OCI-LY7 (cell line): ENCODE measurements at regions not wholly inside any gene's neighbourhood (a gene's known extent, or its start where the extent isn't known, plus 50 kb on each side); places are given as distances from the start of the nearest gene placed in this dataset.
"Not testable (repeated sequence)": the region's sequence is repeated elsewhere in the genome, so short reads cannot be mapped to it uniquely, and the experiment has no call there.

Experiments
- BruUV-seq: library from RNA; stranded (reverse); fragments of 400-500 nt; replicated peaks from 2 replicates; lab custom pipeline; 2021; lab: Mats Ljungman, UMichigan
- CTCF ChIA-PET: fragments of 300-600 bp; sonication (Branson Sonifier 250); formaldehyde crosslinking; loops from one replicate; lab custom pipeline; 2022; ENCODE audit warnings: antibody characterized with exemption; ENCODE audit not compliant: unreplicated experiment; lab: Charles Lee
- POLR2A ChIA-PET: fragments of 300-600 bp; sonication (Branson Sonifier 250); formaldehyde crosslinking; loops from one replicate; lab custom pipeline; 2022; ENCODE audit warnings: antibody characterized with exemption; lab: Charles Lee
- DNase-seq: peaks from one replicate; pipeline ENCODE4 v3.0.0-alpha.2; 2015; ENCODE audit warnings: low spot score
- H2AFZ ChIP-seq: fragments of 200-600 bp; sonication (generic), shearing (Covaris generic); 2 replicates; pipeline ENCODE4 v1.6.1; 2014; ENCODE audit warnings: mild to moderate bottlenecking, antibody characterized with exemption, low read length, moderate library complexity
- H3K27ac ChIP-seq: fragments of 200-600 bp; sonication (generic); 2 replicates; pipeline ENCODE4 v1.5.1; 2014; ENCODE audit warnings: mixed run types, low read depth, mild to moderate bottlenecking, moderate library complexity, low read length, inconsistent platforms; ENCODE audit not compliant: poor library complexity, severe bottlenecking
- H3K36me3 ChIP-seq: fragments of 200-600 bp; sonication (generic); 2 replicates; pipeline ENCODE4 v1.6.1; 2014; ENCODE audit warnings: mild to moderate bottlenecking, antibody characterized with exemption, low read length, moderate library complexity, mixed read lengths; ENCODE audit not compliant: insufficient read depth
- H3K4me1 ChIP-seq: fragments of 200-600 bp; sonication (generic); 2 replicates; pipeline ENCODE4 v1.5.1; 2014; ENCODE audit warnings: mild to moderate bottlenecking, low read length; ENCODE audit not compliant: insufficient read depth, poor library complexity, severe bottlenecking
- H3K4me2 ChIP-seq: fragments of 200-600 bp; sonication (generic); 2 replicates; pipeline ENCODE4 v1.6.1; 2014; ENCODE audit warnings: mild to moderate bottlenecking, low read length
- H3K4me3 ChIP-seq: fragments of 200-600 bp; sonication (generic); 2 replicates; pipeline ENCODE4 v1.5.1; 2014; ENCODE audit warnings: mild to moderate bottlenecking, low read depth, low read length; ENCODE audit not compliant: poor library complexity, severe bottlenecking
- H3K79me2 ChIP-seq: fragments of 200-600 bp; sonication (generic); 2 replicates; pipeline ENCODE4 v1.6.1; 2016; ENCODE audit warnings: low read depth, mild to moderate bottlenecking, low read length, moderate library complexity, mixed read lengths; ENCODE audit not compliant: insufficient read depth
- H3K9me2 ChIP-seq: fragments of 200-600 bp; sonication (generic); 2 replicates; pipeline ENCODE4 v1.6.1; 2016; ENCODE audit warnings: mild to moderate bottlenecking, low read length, mixed read lengths; ENCODE audit not compliant: insufficient read depth
- H3K9me3 ChIP-seq: fragments of 200-600 bp; sonication (generic); 2 replicates; pipeline ENCODE4 v1.6.1; 2014; ENCODE audit warnings: mild to moderate bottlenecking, mixed run types, low read length, mixed read lengths
- H4K20me1 ChIP-seq: fragments of 200-600 bp; sonication (generic); 2 replicates; pipeline ENCODE4 v1.6.1; 2014; ENCODE audit warnings: mild to moderate bottlenecking, antibody characterized with exemption, low read length, moderate library complexity, mixed read lengths; ENCODE audit not compliant: insufficient read depth
- CTCF ChIP-seq: fragments of 200-600 bp; sonication (generic); conservative IDR thresholded peaks from 2 replicates; pipeline ENCODE4 v1.5.1; 2014; ENCODE audit warnings: mild to moderate bottlenecking, antibody characterized with exemption, low read length, moderate library complexity, mixed read lengths
- EZH2phosphoT487 ChIP-seq: fragments of 200-600 bp; sonication (generic); IDR thresholded peaks from 2 replicates; pipeline ENCODE4 v1.6.1; 2018; ENCODE audit warnings: low read depth, borderline replicate concordance, mild to moderate bottlenecking, mixed run types, antibody characterized with exemption, low read length, moderate library complexity, mixed read lengths
- intact Hi-C: fragments of 100-400 bp; cut with micrococcal nuclease; formaldehyde crosslinking; loops from one replicate; pipeline ENCODE4 v1.10.0; 2022; ENCODE audit not compliant: unreplicated experiment

GRCh38 chr19:41516292-41517171 is 59.4 kb upstream of the CEACAM21 start:
- H3K9me3 ChIP-seq, BruUV-seq, H3K9me2 ChIP-seq, H3K79me2 ChIP-seq, H3K27ac ChIP-seq, CTCF ChIA-PET, POLR2A ChIA-PET, H3K36me3 ChIP-seq, H4K20me1 ChIP-seq: not testable (repeated sequence)
- Histone ChIP-seq H3K4me3 (peak overlapping the region; percentile 34), H3K4me2 (peak overlapping the region; percentile 63), H3K4me1 (peaks cover 26% of the 10 kb centered on the region), H2AFZ (peak overlapping the region; percentile 15; the same call in 1 of the 2 replicates)
- peak; percentile 62 for DNase-seq
- TF ChIP-seq CTCF: peak; percentile 72
- intact Hi-C loops: loop anchor here (1.0 to 2.0 kb wide), 4 partner anchors 47 to 80 kb away; no protein-coding TSS in a partner anchor

- H3K79me2 ChIP-seq: no peaks in the 10 kb centered on the region
- no peaks in the 10 kb centered on the region for H3K36me3 ChIP-seq
- intact Hi-C loops: no loop called here
- no peaks in the 10 kb centered on the region for H4K20me1 ChIP-seq
- BruUV-seq: no TSS peak
- ChIA-PET POLR2A (no interaction called here), CTCF (no interaction called here)
- no peaks in the 10 kb centered on the region for H3K9me2 ChIP-seq
- H3K4me3 ChIP-seq: no peak overlapping the region
- H3K27ac ChIP-seq: no peak overlapping the region
- TF ChIP-seq CTCF (no peak), EZH2phosphoT487 (no peak)
- no peaks in the 10 kb centered on the region for H3K9me3 ChIP-seq
- no peak for DNase-seq
- H3K4me2 ChIP-seq: no peak overlapping the region
- peaks cover 40% of the 10 kb centered on the region for H3K4me1 ChIP-seq
- no peak overlapping the region for H2AFZ ChIP-seq
These were observed 57.8 kb upstream of the CEACAM21 start for GRCh38 chr19:41518141-41518540.

GRCh38 chr19:41521138-41521930 is 54.6 kb upstream of the CEACAM21 start:
- H3K79me2 ChIP-seq, H4K20me1 ChIP-seq, intact Hi-C loops, H3K27ac ChIP-seq, CTCF ChIA-PET, BruUV-seq, H3K9me2 ChIP-seq, POLR2A ChIA-PET, H3K36me3 ChIP-seq, H3K9me3 ChIP-seq: not testable (repeated sequence)
- peak overlapping the region; percentile 57 for H3K4me2 ChIP-seq
- peak overlapping the region; percentile 43 for H2AFZ ChIP-seq
- DNase-seq: peak; percentile 50
- H3K4me1 ChIP-seq: peaks cover 35% of the 10 kb centered on the region
- peak overlapping the region; percentile 46 for H3K4me3 ChIP-seq
